ENCODE measurements at regions not wholly inside any gene's neighbourhood (a gene's known extent, or its start where the extent isn't known, plus 50 kb on each side); places are given as distances from the start of the nearest gene placed in this dataset.

DNA sequence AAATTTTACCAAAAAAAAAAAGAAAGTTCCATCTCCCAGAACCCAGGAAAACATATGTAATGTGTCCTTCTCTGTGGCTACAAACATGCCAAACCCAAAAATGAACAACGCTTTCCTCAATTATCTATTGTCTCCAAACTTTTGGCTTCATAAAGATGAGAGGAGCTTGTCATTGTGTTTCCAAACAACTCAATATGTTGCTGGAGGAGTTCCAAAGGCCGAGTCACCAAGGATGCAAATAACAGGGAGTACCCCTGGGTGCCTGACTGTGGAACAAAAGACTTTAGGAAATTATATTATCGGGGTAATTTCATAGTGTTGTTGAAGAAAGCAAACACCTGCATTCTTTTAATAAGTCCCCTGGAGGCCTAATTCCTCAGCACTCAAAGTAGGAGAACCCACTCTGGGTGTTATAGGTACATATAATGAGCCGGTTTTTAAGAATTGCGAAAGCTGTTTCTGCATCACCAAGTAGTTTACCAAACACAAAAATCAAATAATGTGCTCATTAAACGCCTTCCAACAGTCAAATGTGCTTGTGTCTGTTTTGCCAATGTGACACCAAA lies 206.3 kb upstream of the PRICKLE2 start:
- Histone ChIP-seq H3K27me3 (ENCODE audit: control insufficient read depth in 3 of 3, insufficient read depth in 3 of 3, low read length in 3 of 3) (no peaks in the 10 kb centered on the region), H3K36me3 (ENCODE audit: control insufficient read depth in 3 of 3, insufficient read depth in 2 of 3, low read depth in 1 of 3, low read length in 3 of 3) (no peaks in the 10 kb centered on the region), H3K4me1 (ENCODE audit: control insufficient read depth in 3 of 3, insufficient read depth in 2 of 3, low read depth in 1 of 3, low read length in 2 of 3) (no peaks in the 10 kb centered on the region), H3K27ac (ENCODE audit: low read depth in 1 of 3, low read length in 2 of 3) (no peak overlapping the region), H3K4me3 (ENCODE audit: low read depth in 1 of 3, low read length in 3 of 3) (no peak overlapping the region), H3K9me3 (ENCODE audit: control insufficient read depth in 2 of 2, insufficient read depth in 1 of 2, low read depth in 1 of 2, low read length in 1 of 2) (peaks cover 0 to 7% of the 10 kb centered on the region in 2 donors)
- 59 to 72% (median 72%) methylated on average over 6 of the region's 6 CpGs for WGBS, 3 donors
- FAIRE-seq = no peak
- DNase-seq = no peak

DNA sequence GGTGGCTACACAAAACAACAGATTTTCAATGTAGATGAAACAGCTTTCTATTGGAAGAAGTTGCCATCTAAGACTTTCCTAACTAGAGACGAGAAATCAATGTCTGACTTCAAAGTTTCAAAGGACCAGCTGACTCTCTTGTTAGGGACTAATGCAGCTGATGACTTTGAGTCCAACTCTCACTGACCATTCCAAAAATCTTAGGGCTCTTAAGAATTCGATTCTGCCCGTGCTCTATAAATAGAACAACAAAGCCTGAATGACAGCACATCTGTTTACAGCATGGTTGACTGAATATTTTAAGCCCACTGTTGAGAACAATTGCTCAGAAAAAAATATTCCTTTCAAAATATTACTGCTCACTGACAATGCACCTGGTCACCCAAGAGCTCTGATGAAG lies 202.4 kb upstream of the PRICKLE2 start:
- Histone ChIP-seq H3K27ac (ENCODE audit: low read depth in 1 of 3, low read length in 2 of 3) (no peak overlapping the region), H3K36me3 (ENCODE audit: control insufficient read depth in 3 of 3, insufficient read depth in 2 of 3, low read depth in 1 of 3, low read length in 3 of 3) (no peaks in the 10 kb centered on the region), H3K9me3 (ENCODE audit: control insufficient read depth in 2 of 2, insufficient read depth in 1 of 2, low read depth in 1 of 2, low read length in 1 of 2) (peaks cover 0 to 3% of the 10 kb centered on the region in 2 donors), H3K27me3 (ENCODE audit: control insufficient read depth in 3 of 3, insufficient read depth in 3 of 3, low read length in 3 of 3) (no peaks in the 10 kb centered on the region), H3K4me1 (ENCODE audit: control insufficient read depth in 3 of 3, insufficient read depth in 2 of 3, low read depth in 1 of 3, low read length in 2 of 3) (no peaks in the 10 kb centered on the region), H3K4me3 (ENCODE audit: low read depth in 1 of 3, low read length in 3 of 3) (no peak overlapping the region)
- DNase-seq (no peak), FAIRE-seq (no peak)
- 66 to 83% (median 77%) methylated on average over 3 of the region's 3 CpGs for WGBS, 3 donors

DNA sequence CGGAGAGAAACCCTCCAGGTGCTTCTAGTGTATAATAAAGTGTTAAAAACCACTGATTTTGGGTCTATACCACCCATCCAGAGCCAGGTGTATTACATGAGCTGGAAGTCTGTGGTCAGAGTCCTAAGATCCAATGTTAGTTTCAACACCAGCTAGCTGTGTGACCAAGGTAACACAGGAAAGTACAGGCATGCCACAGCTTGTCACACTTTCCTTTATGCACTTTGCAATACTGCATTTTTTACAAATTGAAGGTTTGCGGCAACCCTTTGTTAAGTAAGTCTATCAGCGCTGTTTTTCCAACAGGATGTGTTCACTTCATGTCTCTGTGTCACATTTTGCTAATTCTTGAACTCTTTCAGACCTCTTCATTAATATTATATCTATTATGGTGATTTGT lies 201.3 kb upstream of the PRICKLE2 start:
- H3K27me3 ChIP-seq (ENCODE audit: control insufficient read depth in 3 of 3, insufficient read depth in 3 of 3, low read length in 3 of 3) = no peaks in the 10 kb centered on the region
- no peak overlapping the region for H3K4me3 ChIP-seq (ENCODE audit: low read depth in 1 of 3, low read length in 3 of 3)
- no peak for DNase-seq
- no peak overlapping the region for H3K27ac ChIP-seq (ENCODE audit: low read depth in 1 of 3, low read length in 2 of 3)
- FAIRE-seq = no peak
- 81 to 90% (median 82%) methylated on average over 3 of the region's 3 CpGs for WGBS, 3 donors
- H3K4me1 ChIP-seq (ENCODE audit: control insufficient read depth in 3 of 3, insufficient read depth in 2 of 3, low read depth in 1 of 3, low read length in 2 of 3) = no peaks in the 10 kb centered on the region
- peaks cover 0 to 3% of the 10 kb centered on the region in 2 donors for H3K9me3 ChIP-seq (ENCODE audit: control insufficient read depth in 2 of 2, insufficient read depth in 1 of 2, low read depth in 1 of 2, low read length in 1 of 2)
- H3K36me3 ChIP-seq (ENCODE audit: control insufficient read depth in 3 of 3, insufficient read depth in 2 of 3, low read depth in 1 of 3, low read length in 3 of 3) = no peaks in the 10 kb centered on the region

DNA sequence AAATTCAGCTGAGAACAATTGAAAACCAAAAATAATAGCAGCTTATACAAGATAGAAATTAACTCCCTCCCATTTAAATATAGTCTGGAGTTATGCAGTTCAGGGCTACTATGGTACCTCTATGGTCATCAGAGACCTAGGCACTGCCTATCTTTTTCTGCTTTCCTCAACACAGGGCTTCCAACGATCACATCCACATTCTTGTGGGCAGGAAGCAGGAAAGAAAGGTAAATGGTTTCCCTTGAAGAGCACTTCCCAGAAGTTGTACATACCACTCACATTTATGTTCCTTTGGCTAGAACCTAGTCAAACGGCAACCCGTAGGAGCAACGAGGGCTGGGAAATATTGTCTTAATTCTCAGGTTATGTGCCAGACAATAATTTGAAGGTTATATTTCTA lies 197.7 kb upstream of the PRICKLE2 start:
- no peak overlapping the region for H3K27ac ChIP-seq (ENCODE audit: low read depth in 1 of 3, low read length in 2 of 3)
- 61 to 71% (median 68%) methylated on average over 4 of the region's 4 CpGs for WGBS, 3 donors
- no peak for FAIRE-seq

DNA sequence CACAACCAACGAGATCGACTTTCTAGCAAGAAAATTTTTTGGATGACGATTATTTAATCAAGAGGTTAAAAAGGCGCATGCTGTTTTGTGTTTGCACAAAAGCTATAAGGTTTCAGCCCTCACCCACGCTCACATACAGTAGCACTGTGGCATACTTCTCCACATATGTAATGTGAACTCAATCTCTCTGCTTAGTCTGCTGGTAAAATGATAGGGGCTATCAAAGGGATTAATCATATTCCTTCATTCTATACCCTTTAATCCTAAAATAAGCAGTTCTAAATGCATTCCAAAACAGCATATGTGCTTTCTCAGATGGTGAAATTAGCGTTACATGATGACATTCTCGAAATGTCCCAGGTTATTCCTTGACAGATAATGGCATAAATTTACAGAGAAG lies 196.9 kb upstream of the PRICKLE2 start:
- H3K27ac ChIP-seq (ENCODE audit: low read depth in 1 of 3, low read length in 2 of 3) = no peak overlapping the region
- H3K4me3 ChIP-seq (ENCODE audit: low read depth in 1 of 3, low read length in 3 of 3) = no peak overlapping the region
- no peak for FAIRE-seq
- H3K27me3 ChIP-seq (ENCODE audit: control insufficient read depth in 3 of 3, insufficient read depth in 3 of 3, low read length in 3 of 3) = no peaks in the 10 kb centered on the region
- no peaks in the 10 kb centered on the region for H3K9me3 ChIP-seq (ENCODE audit: control insufficient read depth in 2 of 2, insufficient read depth in 1 of 2, low read depth in 1 of 2, low read length in 1 of 2)
- no peak for DNase-seq
- 57 to 82% (median 77%) methylated on average over 7 of the region's 7 CpGs for WGBS, 3 donors
- no peaks in the 10 kb centered on the region for H3K36me3 ChIP-seq (ENCODE audit: control insufficient read depth in 3 of 3, insufficient read depth in 2 of 3, low read depth in 1 of 3, low read length in 3 of 3)
- no peaks in the 10 kb centered on the region for H3K4me1 ChIP-seq (ENCODE audit: control insufficient read depth in 3 of 3, insufficient read depth in 2 of 3, low read depth in 1 of 3, low read length in 2 of 3)

More for the DNA sequence above, 197.7 kb upstream of the PRICKLE2 start:
- no peaks in the 10 kb centered on the region for H3K27me3 ChIP-seq (ENCODE audit: control insufficient read depth in 3 of 3, insufficient read depth in 3 of 3, low read length in 3 of 3)
- H3K9me3 ChIP-seq (ENCODE audit: control insufficient read depth in 2 of 2, insufficient read depth in 1 of 2, low read depth in 1 of 2, low read length in 1 of 2) = no peaks in the 10 kb centered on the region
- H3K4me3 ChIP-seq (ENCODE audit: low read depth in 1 of 3, low read length in 3 of 3) = no peak overlapping the region
- no peak for DNase-seq
- H3K36me3 ChIP-seq (ENCODE audit: control insufficient read depth in 3 of 3, insufficient read depth in 2 of 3, low read depth in 1 of 3, low read length in 3 of 3) = no peaks in the 10 kb centered on the region
- no peaks in the 10 kb centered on the region for H3K4me1 ChIP-seq (ENCODE audit: control insufficient read depth in 3 of 3, insufficient read depth in 2 of 3, low read depth in 1 of 3, low read length in 2 of 3)

DNA sequence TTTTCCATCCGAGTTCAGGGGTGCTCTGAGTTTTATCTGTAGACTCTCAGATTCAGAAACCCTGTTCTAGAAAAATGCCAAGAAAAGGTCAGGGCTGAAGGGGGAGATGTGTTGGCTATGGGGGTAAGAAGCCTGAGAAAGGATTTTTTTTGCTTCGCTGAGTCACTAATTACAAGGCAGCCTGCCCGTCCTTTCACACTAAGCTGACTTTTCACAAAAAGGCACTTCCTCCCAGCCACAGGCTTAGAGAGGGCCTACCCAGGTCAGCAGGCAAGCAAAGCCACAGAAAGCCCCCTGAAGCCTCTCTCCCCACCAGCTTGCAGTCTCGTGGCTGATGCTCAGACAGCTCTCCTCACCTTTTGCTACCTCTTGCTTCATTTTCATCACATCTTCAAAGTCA lies 192.6 kb upstream of the PRICKLE2 start:
- H3K27me3 ChIP-seq (ENCODE audit: control insufficient read depth in 3 of 3, insufficient read depth in 3 of 3, low read length in 3 of 3) = no peaks in the 10 kb centered on the region
- no peaks in the 10 kb centered on the region for H3K9me3 ChIP-seq (ENCODE audit: control insufficient read depth in 2 of 2, insufficient read depth in 1 of 2, low read depth in 1 of 2, low read length in 1 of 2)
- no peaks in the 10 kb centered on the region for H3K36me3 ChIP-seq (ENCODE audit: control insufficient read depth in 3 of 3, insufficient read depth in 2 of 3, low read depth in 1 of 3, low read length in 3 of 3)
- FAIRE-seq (no peak), DNase-seq (no peak)
- WGBS, 3 donors = 52 to 58% (median 54%) methylated on average over 4 of the region's 4 CpGs
- H3K4me1 ChIP-seq (ENCODE audit: control insufficient read depth in 3 of 3, insufficient read depth in 2 of 3, low read depth in 1 of 3, low read length in 2 of 3) = no peaks in the 10 kb centered on the region
- no peak overlapping the region for H3K4me3 ChIP-seq (ENCODE audit: low read depth in 1 of 3, low read length in 3 of 3)
- no peak overlapping the region for H3K27ac ChIP-seq (ENCODE audit: low read depth in 1 of 3, low read length in 2 of 3)

DNA sequence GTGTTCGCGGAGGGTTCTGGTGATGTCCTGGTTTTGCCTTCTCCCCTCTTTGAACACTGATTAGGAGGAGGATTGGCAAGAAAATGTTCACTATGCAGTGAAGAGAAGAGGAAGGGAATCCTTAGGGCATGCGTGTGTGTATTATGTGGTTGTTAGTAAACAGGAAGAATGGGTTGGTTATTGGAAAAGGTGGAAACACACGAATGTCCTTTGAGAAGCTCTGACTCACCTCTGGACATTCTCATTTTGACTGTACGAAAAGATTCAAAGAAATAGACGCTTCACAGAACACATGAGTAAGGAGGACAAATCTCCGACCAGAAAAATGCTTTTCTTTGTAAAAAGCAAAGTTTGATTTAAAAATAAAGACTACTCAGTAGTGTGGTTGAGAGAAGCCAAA lies 188.8 kb upstream of the PRICKLE2 start:
- no peak for FAIRE-seq
- Histone ChIP-seq H3K9me3 (ENCODE audit: control insufficient read depth in 2 of 2, insufficient read depth in 1 of 2, low read depth in 1 of 2, low read length in 1 of 2) (no peaks in the 10 kb centered on the region), H3K36me3 (ENCODE audit: control insufficient read depth in 3 of 3, insufficient read depth in 2 of 3, low read depth in 1 of 3, low read length in 3 of 3) (no peaks in the 10 kb centered on the region), H3K4me3 (ENCODE audit: low read depth in 1 of 3, low read length in 3 of 3) (no peak overlapping the region), H3K4me1 (ENCODE audit: control insufficient read depth in 3 of 3, insufficient read depth in 2 of 3, low read depth in 1 of 3, low read length in 2 of 3) (no peaks in the 10 kb centered on the region), H3K27ac (ENCODE audit: low read depth in 1 of 3, low read length in 2 of 3) (no peak overlapping the region), H3K27me3 (ENCODE audit: control insufficient read depth in 3 of 3, insufficient read depth in 3 of 3, low read length in 3 of 3) (no peaks in the 10 kb centered on the region)
- 83 to 89% (median 83%) methylated on average over 7 of the region's 7 CpGs for WGBS, 3 donors
- DNase-seq = no peak

DNA sequence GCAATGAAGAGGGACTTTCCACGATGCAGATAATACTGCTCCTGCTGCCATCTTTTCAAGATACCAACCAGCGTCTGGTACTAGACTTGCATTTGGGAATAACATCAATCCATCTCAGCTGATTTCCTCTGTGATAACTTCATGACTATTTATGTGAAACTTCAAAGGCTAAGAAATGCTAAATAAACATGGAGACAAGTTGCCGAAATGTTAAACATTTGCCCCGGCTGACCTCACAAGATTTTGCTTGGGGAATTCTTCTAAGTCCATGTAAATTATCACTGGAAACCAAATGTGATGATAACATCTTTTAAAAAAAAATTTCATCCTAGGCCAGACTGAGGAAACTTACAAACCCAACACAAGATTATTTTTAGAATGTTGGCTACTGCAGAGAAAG lies 185.8 kb upstream of the PRICKLE2 start:
- Histone ChIP-seq H3K27ac (ENCODE audit: low read depth in 1 of 3, low read length in 2 of 3) (no peak overlapping the region), H3K27me3 (ENCODE audit: control insufficient read depth in 3 of 3, insufficient read depth in 3 of 3, low read length in 3 of 3) (peaks cover 0 to 6% (median 0%) of the 10 kb centered on the region in 3 donors), H3K9me3 (ENCODE audit: control insufficient read depth in 2 of 2, insufficient read depth in 1 of 2, low read depth in 1 of 2, low read length in 1 of 2) (no peaks in the 10 kb centered on the region), H3K4me3 (ENCODE audit: low read depth in 1 of 3, low read length in 3 of 3) (no peak overlapping the region), H3K36me3 (ENCODE audit: control insufficient read depth in 3 of 3, insufficient read depth in 2 of 3, low read depth in 1 of 3, low read length in 3 of 3) (no peaks in the 10 kb centered on the region), H3K4me1 (ENCODE audit: control insufficient read depth in 3 of 3, insufficient read depth in 2 of 3, low read depth in 1 of 3, low read length in 2 of 3) (no peaks in the 10 kb centered on the region)
- WGBS, 3 donors = 59 to 72% (median 68%) methylated on average over 4 of the region's 4 CpGs
- no peak for FAIRE-seq
- DNase-seq = no peak

DNA sequence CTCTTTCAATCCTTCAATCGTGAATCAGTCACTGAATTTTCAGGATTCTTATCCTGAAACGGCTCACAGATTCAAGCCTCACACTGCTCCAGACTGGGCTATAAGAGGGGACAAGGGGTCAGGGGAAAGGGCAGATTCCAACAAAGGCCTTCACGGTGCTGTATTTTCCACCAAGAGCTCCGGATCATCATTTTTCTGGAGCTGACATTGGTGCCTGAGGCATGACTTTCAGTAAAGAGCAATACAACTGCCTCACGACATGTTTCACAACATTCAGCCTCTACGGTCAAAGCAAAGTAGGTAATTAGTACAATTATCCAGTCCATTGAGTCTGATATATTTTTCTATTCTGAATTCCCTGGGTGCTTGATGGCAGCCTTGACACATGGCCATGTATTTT lies 185.0 kb upstream of the PRICKLE2 start:
- Histone ChIP-seq H3K4me3 (ENCODE audit: low read depth in 1 of 3, low read length in 3 of 3) (no peak overlapping the region), H3K27ac (ENCODE audit: low read depth in 1 of 3, low read length in 2 of 3) (no peak overlapping the region), H3K36me3 (ENCODE audit: control insufficient read depth in 3 of 3, insufficient read depth in 2 of 3, low read depth in 1 of 3, low read length in 3 of 3) (no peaks in the 10 kb centered on the region), H3K27me3 (ENCODE audit: control insufficient read depth in 3 of 3, insufficient read depth in 3 of 3, low read length in 3 of 3) (peaks cover 0 to 6% (median 0%) of the 10 kb centered on the region in 3 donors), H3K9me3 (ENCODE audit: control insufficient read depth in 2 of 2, insufficient read depth in 1 of 2, low read depth in 1 of 2, low read length in 1 of 2) (no peaks in the 10 kb centered on the region), H3K4me1 (ENCODE audit: control insufficient read depth in 3 of 3, insufficient read depth in 2 of 3, low read depth in 1 of 3, low read length in 2 of 3) (no peaks in the 10 kb centered on the region)
- DNase-seq (no peak), FAIRE-seq (no peak)
- WGBS, 3 donors = 81 to 84% (median 84%) methylated on average over 6 of the region's 6 CpGs

Data from small intestine (tissue), 7 donors.